ENCODE measurements at regions not wholly inside any gene's neighbourhood (a gene's known extent, or its start where the extent isn't known, plus 50 kb on each side); places are given as distances from the start of the nearest gene placed in this dataset.

DNA sequence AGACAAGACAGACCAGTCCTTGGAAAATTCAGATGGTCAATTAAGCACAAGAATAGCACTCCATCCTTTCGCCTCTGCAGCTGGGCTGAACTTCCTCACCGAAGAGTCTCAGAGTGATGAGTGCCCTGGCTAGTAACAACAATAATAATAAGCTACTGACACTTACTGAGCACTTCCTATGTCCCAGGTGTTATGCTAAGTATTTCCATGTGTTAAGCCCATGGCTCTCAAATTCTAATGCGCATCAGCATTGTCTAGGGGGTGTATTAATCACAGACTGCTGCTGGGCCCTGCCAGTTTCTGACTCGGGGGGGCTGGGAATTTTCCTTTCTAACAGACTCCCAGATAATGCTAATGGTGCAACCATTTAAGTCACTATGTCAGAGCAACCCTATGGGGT is 118.2 kb upstream of the LRFN2 start:
- H3K4me1 ChIP-seq (ENCODE audit: control insufficient read depth, insufficient read depth, low read length) = no peaks in the 10 kb centered on the region
- no peak overlapping the region for H3K27ac Mint-ChIP-seq
- H3K4me3 Mint-ChIP-seq = no peak overlapping the region
- WGBS, 2 experiments (ENCODE audit: insufficient coverage in 1 of 2, insufficient read length in 1 of 2) = 76 to 84% methylated on average over 2 to 4 of the region's 4 CpGs
- peaks cover 3% of the 10 kb centered on the region for H3K4me1 Mint-ChIP-seq
- H3K9me3 ChIP-seq (ENCODE audit: control insufficient read depth, low read length) = peaks cover 8% of the 10 kb centered on the region
- H3K9me3 Mint-ChIP-seq = peaks cover 6% of the 10 kb centered on the region
- no peaks in the 10 kb centered on the region for H3K36me3 Mint-ChIP-seq (ENCODE audit: low read depth)
- DNase-seq = no peak
- H3K4me3 ChIP-seq (ENCODE audit: low read length) = no peak overlapping the region
- no peaks in the 10 kb centered on the region for H3K36me3 ChIP-seq (ENCODE audit: control insufficient read depth, insufficient read depth, low read length)
- TF ChIP-seq, protein P1, sequence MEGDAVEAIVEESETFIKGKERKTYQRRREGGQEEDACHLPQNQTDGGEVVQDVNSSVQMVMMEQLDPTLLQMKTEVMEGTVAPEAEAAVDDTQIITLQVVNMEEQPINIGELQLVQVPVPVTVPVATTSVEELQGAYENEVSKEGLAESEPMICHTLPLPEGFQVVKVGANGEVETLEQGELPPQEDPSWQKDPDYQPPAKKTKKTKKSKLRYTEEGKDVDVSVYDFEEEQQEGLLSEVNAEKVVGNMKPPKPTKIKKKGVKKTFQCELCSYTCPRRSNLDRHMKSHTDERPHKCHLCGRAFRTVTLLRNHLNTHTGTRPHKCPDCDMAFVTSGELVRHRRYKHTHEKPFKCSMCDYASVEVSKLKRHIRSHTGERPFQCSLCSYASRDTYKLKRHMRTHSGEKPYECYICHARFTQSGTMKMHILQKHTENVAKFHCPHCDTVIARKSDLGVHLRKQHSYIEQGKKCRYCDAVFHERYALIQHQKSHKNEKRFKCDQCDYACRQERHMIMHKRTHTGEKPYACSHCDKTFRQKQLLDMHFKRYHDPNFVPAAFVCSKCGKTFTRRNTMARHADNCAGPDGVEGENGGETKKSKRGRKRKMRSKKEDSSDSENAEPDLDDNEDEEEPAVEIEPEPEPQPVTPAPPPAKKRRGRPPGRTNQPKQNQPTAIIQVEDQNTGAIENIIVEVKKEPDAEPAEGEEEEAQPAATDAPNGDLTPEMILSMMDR (conservative IDR thresholded peaks at IDR 0.05) = no peak
- H3K27me3 Mint-ChIP-seq (ENCODE audit: insufficient read depth) = peaks cover 6% of the 10 kb centered on the region
- peak overlapping the region; percentile 65 for H3K27ac ChIP-seq (ENCODE audit: low read depth, low read length)
- no peak overlapping the region for H3K9ac ChIP-seq (ENCODE audit: extremely low read depth, low read length, poor library complexity, severe bottlenecking)
- no peaks in the 10 kb centered on the region for H3K27me3 ChIP-seq (ENCODE audit: control insufficient read depth, insufficient read depth, low read length, poor library complexity, severe bottlenecking)

DNA sequence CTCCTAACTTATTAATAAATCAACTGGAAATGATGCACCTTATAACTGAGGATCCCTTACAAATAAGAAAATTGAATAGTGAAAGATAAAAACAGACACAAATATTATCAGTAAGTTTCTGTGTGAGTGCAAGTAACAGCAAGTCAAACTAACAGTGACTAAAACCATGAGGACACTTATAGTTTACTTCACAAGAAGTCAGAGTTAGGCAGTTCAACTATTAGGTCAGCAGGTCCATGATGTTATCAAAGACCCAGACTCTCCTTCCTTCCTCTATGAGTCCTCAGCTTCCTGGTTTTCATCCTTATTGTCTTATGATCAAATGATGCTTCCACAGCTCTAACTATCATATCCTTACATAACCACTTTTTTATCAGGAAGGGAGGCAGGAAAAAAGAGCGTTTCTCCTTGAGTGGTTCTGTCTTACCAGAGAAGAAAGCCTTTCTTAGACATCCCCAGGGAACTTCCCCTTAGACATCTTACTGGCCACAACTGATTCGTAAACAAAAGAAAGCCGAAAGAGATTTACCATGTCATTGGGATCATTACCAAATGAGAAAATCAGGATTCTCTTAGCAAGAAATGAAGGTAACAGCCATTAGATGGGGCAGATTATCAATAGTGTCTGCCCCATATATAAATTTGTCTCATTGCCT is 114.3 kb upstream of the LRFN2 start:
- H3K9ac ChIP-seq (ENCODE audit: extremely low read depth, low read length, poor library complexity, severe bottlenecking) = no peak overlapping the region
- no peak overlapping the region for H3K4me3 Mint-ChIP-seq
- H3K27ac Mint-ChIP-seq = no peak overlapping the region
- no peaks in the 10 kb centered on the region for H3K36me3 ChIP-seq (ENCODE audit: control insufficient read depth, insufficient read depth, low read length)
- H3K36me3 Mint-ChIP-seq (ENCODE audit: low read depth) = no peaks in the 10 kb centered on the region
- H3K4me3 ChIP-seq (ENCODE audit: low read length) = no peak overlapping the region
- no peaks in the 10 kb centered on the region for H3K9me3 Mint-ChIP-seq
- WGBS, 2 experiments (ENCODE audit: insufficient coverage in 1 of 2, insufficient read length in 1 of 2) = 95 to 100% methylated on average over 1 to 3 of the region's 3 CpGs
- no peaks in the 10 kb centered on the region for H3K9me3 ChIP-seq (ENCODE audit: control insufficient read depth, low read length)
- peaks cover 12% of the 10 kb centered on the region for H3K4me1 ChIP-seq (ENCODE audit: control insufficient read depth, insufficient read depth, low read length)
- no peak overlapping the region for H3K27ac ChIP-seq (ENCODE audit: low read depth, low read length)
- H3K4me1 Mint-ChIP-seq = peaks cover 15% of the 10 kb centered on the region
- no peak for DNase-seq
- H3K27me3 Mint-ChIP-seq (ENCODE audit: insufficient read depth) = peaks cover 6% of the 10 kb centered on the region
- TF ChIP-seq, protein P1 (conservative IDR thresholded peaks at IDR 0.05) = no peak
- H3K27me3 ChIP-seq (ENCODE audit: control insufficient read depth, insufficient read depth, low read length, poor library complexity, severe bottlenecking) = no peaks in the 10 kb centered on the region

DNA sequence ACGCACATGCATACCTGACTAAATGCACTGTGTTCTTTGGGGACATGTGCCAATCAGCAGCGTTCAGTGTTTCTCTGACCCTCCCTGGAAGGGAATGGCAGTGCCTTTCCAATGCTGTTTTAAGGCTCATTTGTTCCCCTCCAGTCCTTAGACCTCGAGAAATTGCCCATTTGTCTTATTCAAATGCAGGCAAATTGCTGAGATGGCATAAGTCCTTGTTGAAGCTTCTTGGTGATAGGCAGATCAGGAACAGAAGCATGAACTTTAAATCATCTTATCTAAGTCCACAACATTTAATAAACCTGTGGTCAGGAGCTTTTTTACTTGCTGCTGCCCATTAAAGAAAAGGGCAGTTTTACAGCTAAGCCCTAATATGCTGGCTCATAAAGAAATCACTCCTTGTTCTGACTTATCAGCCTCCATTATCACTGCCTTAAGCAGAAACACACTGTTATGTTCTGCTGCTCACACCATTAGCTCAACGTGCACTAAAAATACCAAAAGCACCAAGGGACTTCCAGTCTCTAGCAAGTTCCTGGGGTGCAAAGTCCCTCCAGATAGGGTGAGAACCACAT is 112.9 kb upstream of the LRFN2 start:
- Histone ChIP-seq H3K4me1 (ENCODE audit: control insufficient read depth, insufficient read depth, low read length) (peaks cover 12% of the 10 kb centered on the region), H3K9ac (ENCODE audit: extremely low read depth, low read length, poor library complexity, severe bottlenecking) (no peak overlapping the region), H3K4me3 (ENCODE audit: low read length) (no peak overlapping the region), H3K27me3 (ENCODE audit: control insufficient read depth, insufficient read depth, low read length, poor library complexity, severe bottlenecking) (no peaks in the 10 kb centered on the region), H3K9me3 (ENCODE audit: control insufficient read depth, low read length) (no peaks in the 10 kb centered on the region), H3K27ac (ENCODE audit: low read depth, low read length) (no peak overlapping the region), H3K36me3 (ENCODE audit: control insufficient read depth, insufficient read depth, low read length) (no peaks in the 10 kb centered on the region)
- no peak for DNase-seq
- TF ChIP-seq, protein P1 (conservative IDR thresholded peaks at IDR 0.05) = no peak
- 58 to 64% methylated on average over 4 of the region's 4 CpGs for WGBS, 2 experiments (ENCODE audit: insufficient coverage in 1 of 2, insufficient read length in 1 of 2)
- H3K27ac Mint-ChIP-seq = no peak overlapping the region
- peaks cover 16% of the 10 kb centered on the region for H3K4me1 Mint-ChIP-seq
- H3K36me3 Mint-ChIP-seq (ENCODE audit: low read depth) = no peaks in the 10 kb centered on the region
- no peaks in the 10 kb centered on the region for H3K9me3 Mint-ChIP-seq
- H3K27me3 Mint-ChIP-seq (ENCODE audit: insufficient read depth) = peaks cover 8% of the 10 kb centered on the region
- no peak overlapping the region for H3K4me3 Mint-ChIP-seq
